MM.1S (cell line): ENCODE measurements at regions not wholly inside any gene's neighbourhood (a gene's known extent, or its start where the extent isn't known, plus 50 kb on each side); places are given as distances from the start of the nearest gene placed in this dataset.

Source experiments
- CTCF ChIP-seq: fragments of 300-600 bp; sonication (generic); IDR thresholded peaks from 2 replicates; pipeline ENCODE4 v1.5.1; 2016; ENCODE audit warnings: antibody characterized with exemption, low read length, mixed read lengths
- EZH2 ChIP-seq: fragments of 300-600 bp; sonication (generic); optimal IDR thresholded peaks from 2 replicates; pipeline ENCODE3; 2017; ENCODE audit warnings: low read depth, mild to moderate bottlenecking, antibody characterized with exemption, low read length, mixed read lengths
- EZH2phosphoT487 ChIP-seq: fragments of 300-600 bp; sonication (generic); IDR thresholded peaks from 2 replicates; pipeline ENCODE4 v1.6.1; 2018; ENCODE audit warnings: antibody characterized with exemption, low read length

- TF ChIP-seq CTCF (no peak), EZH2phosphoT487 (no peak), EZH2 (no peak)
Measured at GRCh38 chr16:35210681-35211433, 1751.4 kb downstream of the TP53TG3F start.
